ENCODE measurements at regions not wholly inside any gene's neighbourhood (a gene's known extent, or its start where the extent isn't known, plus 50 kb on each side); places are given as distances from the start of the nearest gene placed in this dataset.

- no peak for TF ChIP-seq CTCF (conservative IDR thresholded peaks at IDR 0.05; ENCODE audit: control insufficient read depth, insufficient read depth, low read depth, low read length)
- no peak overlapping the region for H3K4me3 ChIP-seq (ENCODE audit: control insufficient read depth, low read depth, low read length)
- DNase-seq (ENCODE audit: low read depth) = no peak
Observed at GRCh38 chr9:104258296-104259011, 164.3 kb downstream of the SMC2 start.

DNA sequence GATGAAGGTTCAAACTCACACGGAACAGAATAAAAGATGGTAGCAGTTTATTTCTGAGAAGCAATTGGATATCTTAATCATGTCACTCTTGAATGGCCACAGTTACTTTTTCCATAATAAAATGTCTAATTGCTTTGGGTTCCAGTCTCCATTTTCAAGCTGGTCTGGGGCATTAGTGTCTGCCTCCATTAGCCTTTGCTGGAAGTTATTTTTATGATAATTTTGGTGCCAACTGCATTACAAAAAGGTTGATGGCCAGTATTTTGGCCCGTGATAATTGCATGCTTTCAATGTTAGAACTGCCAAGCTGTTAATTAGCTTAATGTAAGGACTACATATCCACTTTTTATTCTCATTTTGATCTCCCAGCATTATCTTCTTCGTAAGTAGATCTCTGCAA, 165.9 kb downstream of the SMC2 start:
- no peak overlapping the region for H3K4me3 ChIP-seq (ENCODE audit: control insufficient read depth, low read depth, low read length)
- no peak for TF ChIP-seq CTCF (conservative IDR thresholded peaks at IDR 0.05; ENCODE audit: control insufficient read depth, insufficient read depth, low read depth, low read length)
- no peak for DNase-seq (ENCODE audit: low read depth)

GRCh38 chr9:104263942-104264341, 169.8 kb downstream of the SMC2 start:
- no peak for TF ChIP-seq CTCF (conservative IDR thresholded peaks at IDR 0.05; ENCODE audit: control insufficient read depth, insufficient read depth, low read depth, low read length)
- no peak overlapping the region for H3K4me3 ChIP-seq (ENCODE audit: control insufficient read depth, low read depth, low read length)

DNA sequence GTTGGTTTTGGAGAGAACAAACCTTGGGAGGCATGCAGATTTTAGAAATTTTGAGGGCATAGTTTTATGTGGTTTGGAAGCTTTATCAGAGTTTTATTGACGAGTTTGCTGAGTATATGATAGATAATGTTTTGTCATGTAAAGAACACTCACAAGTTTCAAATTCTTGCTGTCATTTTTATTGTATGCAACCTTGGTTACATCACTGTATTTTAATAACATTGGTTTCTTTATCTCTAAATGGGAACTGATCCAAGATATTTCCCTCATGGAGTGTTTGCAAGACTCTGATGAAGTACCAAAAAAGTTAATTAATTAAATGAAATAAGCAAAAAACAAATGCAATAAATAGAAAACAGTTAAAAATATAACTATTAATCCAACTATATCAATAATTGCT, 170.3 kb downstream of the SMC2 start:
- H3K4me3 ChIP-seq (ENCODE audit: control insufficient read depth, low read depth, low read length) = no peak overlapping the region
- TF ChIP-seq CTCF (conservative IDR thresholded peaks at IDR 0.05; ENCODE audit: control insufficient read depth, insufficient read depth, low read depth, low read length) = no peak
- no peak for DNase-seq (ENCODE audit: low read depth)

More at GRCh38 chr9:104263942-104264341, 169.8 kb downstream of the SMC2 start:
- DNase-seq (ENCODE audit: low read depth) = no peak

DNA sequence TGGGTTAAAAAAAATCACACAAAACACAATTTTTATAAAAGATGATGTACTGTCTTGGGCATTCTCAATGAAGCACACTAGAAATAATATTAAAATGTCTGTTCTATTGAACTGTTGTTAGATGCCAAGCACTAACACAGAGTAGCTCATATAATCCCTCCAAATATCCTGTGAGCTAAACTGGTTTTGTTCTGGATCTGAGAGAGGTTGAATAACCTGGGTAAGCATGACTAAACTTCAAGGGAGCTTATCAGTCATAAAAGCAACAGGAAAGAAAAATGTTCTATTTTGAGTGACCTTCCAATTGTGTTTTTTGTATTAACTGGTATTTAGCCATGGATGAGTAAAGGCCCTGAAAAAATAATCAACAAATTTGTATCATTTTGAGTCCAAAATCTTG, 175.3 kb downstream of the SMC2 start:
- H3K4me3 ChIP-seq (ENCODE audit: control insufficient read depth, low read depth, low read length) = no peak overlapping the region
- no peak for TF ChIP-seq CTCF (conservative IDR thresholded peaks at IDR 0.05; ENCODE audit: control insufficient read depth, insufficient read depth, low read depth, low read length)
- no peak for DNase-seq (ENCODE audit: low read depth)

GRCh38 chr9:104269996-104270963, 176.2 kb downstream of the SMC2 start:
- no peak overlapping the region for H3K4me3 ChIP-seq (ENCODE audit: control insufficient read depth, low read depth, low read length)
- DNase-seq (ENCODE audit: low read depth) = no peak
- no peak for TF ChIP-seq CTCF (conservative IDR thresholded peaks at IDR 0.05; ENCODE audit: control insufficient read depth, insufficient read depth, low read depth, low read length)

Measured in fibroblast of mammary gland (primary cell).